Ovary (tissue), 3 donors: ENCODE measurements at regions not wholly inside any gene's neighbourhood (a gene's known extent, or its start where the extent isn't known, plus 50 kb on each side); places are given as distances from the start of the nearest gene placed in this dataset.

Experiments
- EP300 ChIP-seq: sonication (generic); formaldehyde crosslinking; IDR thresholded peaks from one replicate; pipeline ENCODE4 v1.6.1; 2017; ENCODE audit warnings: antibody characterized with exemption
- POLR2A ChIP-seq: fragments of 450-650 bp; IDR thresholded peaks from one replicate; pipeline ENCODE4 v1.6.1; 2017; ENCODE audit warnings: antibody characterized with exemption, mild to moderate bottlenecking, moderate library complexity
- TF ChIP-seq, protein P1 (sequence below), 3 donors: fragments of 450-650 bp in 2 of 3; fragments of 200-600 bp in 1 of 3; IDR thresholded peaks; one replicate each; pipeline versions ENCODE4 v1.5.1 to v1.8.0; 2016 to 2022; ENCODE audit warnings: antibody characterized with exemption in 3 of 3, mild to moderate bottlenecking in 1 of 3
- donor health status: DM: no; HTN: no; CAD: no.

- TF ChIP-seq, protein P1, sequence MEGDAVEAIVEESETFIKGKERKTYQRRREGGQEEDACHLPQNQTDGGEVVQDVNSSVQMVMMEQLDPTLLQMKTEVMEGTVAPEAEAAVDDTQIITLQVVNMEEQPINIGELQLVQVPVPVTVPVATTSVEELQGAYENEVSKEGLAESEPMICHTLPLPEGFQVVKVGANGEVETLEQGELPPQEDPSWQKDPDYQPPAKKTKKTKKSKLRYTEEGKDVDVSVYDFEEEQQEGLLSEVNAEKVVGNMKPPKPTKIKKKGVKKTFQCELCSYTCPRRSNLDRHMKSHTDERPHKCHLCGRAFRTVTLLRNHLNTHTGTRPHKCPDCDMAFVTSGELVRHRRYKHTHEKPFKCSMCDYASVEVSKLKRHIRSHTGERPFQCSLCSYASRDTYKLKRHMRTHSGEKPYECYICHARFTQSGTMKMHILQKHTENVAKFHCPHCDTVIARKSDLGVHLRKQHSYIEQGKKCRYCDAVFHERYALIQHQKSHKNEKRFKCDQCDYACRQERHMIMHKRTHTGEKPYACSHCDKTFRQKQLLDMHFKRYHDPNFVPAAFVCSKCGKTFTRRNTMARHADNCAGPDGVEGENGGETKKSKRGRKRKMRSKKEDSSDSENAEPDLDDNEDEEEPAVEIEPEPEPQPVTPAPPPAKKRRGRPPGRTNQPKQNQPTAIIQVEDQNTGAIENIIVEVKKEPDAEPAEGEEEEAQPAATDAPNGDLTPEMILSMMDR (IDR thresholded peaks at IDR 0.05): no peak
- TF ChIP-seq POLR2A (no peak), EP300 (no peak)
These were observed 203.7 kb upstream of the DDI1 start for GRCh38 chr11:103832762-103833161.
